HCT116 (cell line): ENCODE measurements at regions not wholly inside any gene's neighbourhood (a gene's known extent, or its start where the extent isn't known, plus 50 kb on each side); places are given as distances from the start of the nearest gene placed in this dataset.

ENCODE experiments used
- ATAC-seq: fragments of 200-7000 bp; cut with Tn5 transposase; 2 replicates; pipeline ENCODE4 v1.9.1; 2020; ENCODE audit warnings: mild to moderate bottlenecking, moderate library complexity
- BruUV-seq: library from RNA; stranded (reverse); fragments of 400-500 nt; replicated peaks from 2 replicates; lab custom pipeline; 2021; lab: Mats Ljungman, UMichigan
- CTCF ChIA-PET: fragments of 300-600 bp; sonication (Branson Sonifier 250); formaldehyde crosslinking; loops from one replicate; lab custom pipeline; 2021; ENCODE audit warnings: antibody characterized with exemption; lab: Charles Lee
- POLR2A ChIA-PET: fragments of 300-600, 350-600 bp; sonication (Branson Sonifier 250); formaldehyde crosslinking; loops from one replicate; lab custom pipeline; 2021; ENCODE audit warnings: antibody characterized with exemption; lab: Charles Lee
- RAD21 ChIA-PET, 2 experiments: fragments of 300-600 bp; sonication (Branson Sonifier 250); formaldehyde crosslinking; loops; one replicate each; lab custom pipeline; 2023; ENCODE audit warnings: low total read pairs in 2 of 2; ENCODE audit not compliant: uncharacterized antibody in 2 of 2, unreplicated experiment in 2 of 2, low non-redundant PET in 1 of 2; lab: Charles Lee
- DNase-seq: peaks from one replicate; pipeline ENCODE4 v3.0.0-alpha.2; 2010; ENCODE audit warnings: low read depth, low spot score
- H2AFZ ChIP-seq: fragments of 200-600 bp; shearing (Covaris generic), sonication (generic); 2 replicates; pipeline ENCODE4 v1.6.1; 2017; ENCODE audit warnings: low read depth, mixed run types, mixed read lengths, antibody characterized with exemption, low read length; ENCODE audit not compliant: poor library complexity, severe bottlenecking
- H3K27ac ChIP-seq: 2 replicates; pipeline ENCODE4 v1.5.1; 2012; ENCODE audit warnings: low read depth, low read length
- H3K27me3 ChIP-seq: fragments of 200-600 bp; sonication (generic); 2 replicates; pipeline ENCODE4 v1.6.1; 2016; ENCODE audit warnings: mixed run types, low read length, mixed read lengths; ENCODE audit not compliant: insufficient read depth
- H3K36me3 ChIP-seq, 2 experiments: fragments of 200-500 bp in 1 of 2; fragments of 200-600 bp in 1 of 2; sonication (Bioruptor generic) in 1 of 2; sonication (generic) in 1 of 2; 2 replicates each; pipeline versions ENCODE4 v1.5.1 to v1.6.1; 2014 to 2016; ENCODE audit warnings: low read length in 2 of 2, inconsistent platforms in 1 of 2, mixed read lengths in 1 of 2, mixed run types in 1 of 2; ENCODE audit not compliant: insufficient read depth in 2 of 2, control insufficient read depth in 1 of 2
- H3K4me1 ChIP-seq, 2 experiments: fragments of 200-600 bp in 1 of 2; sonication (generic) in 1 of 2; 2 replicates each; pipeline versions ENCODE4 v1.5.1 to v1.6.1; 2012 to 2017; ENCODE audit warnings: low read length in 2 of 2, inconsistent platforms in 1 of 2, mild to moderate bottlenecking in 1 of 2, mixed read lengths in 1 of 2, mixed run types in 1 of 2, moderate library complexity in 1 of 2; ENCODE audit not compliant: insufficient read depth in 2 of 2, control insufficient read depth in 1 of 2
- H3K4me2 ChIP-seq: fragments of 200-600 bp; sonication (generic); 2 replicates; pipeline ENCODE4 v1.6.1; 2017; ENCODE audit warnings: mixed run types, low read length, mixed read lengths
- H3K4me3 ChIP-seq, 2 experiments: fragments of 200-600 bp in 1 of 2; sonication (generic) in 1 of 2; replicated peaks in 1 of 2; 2 replicates each; pipeline ENCODE4 v1.5.1; 2011 to 2016; ENCODE audit warnings: low read length in 2 of 2, control low read depth in 1 of 2, low read depth in 1 of 2, mild to moderate bottlenecking in 1 of 2, mixed read lengths in 1 of 2, mixed run types in 1 of 2
- H3K79me2 ChIP-seq: fragments of 200-600 bp; sonication (generic); 2 replicates; pipeline ENCODE4 v1.6.1; 2017; ENCODE audit warnings: mild to moderate bottlenecking, mixed run types, low read length, moderate library complexity, mixed read lengths; ENCODE audit not compliant: insufficient read depth
- H3K9ac ChIP-seq: fragments of 200-600 bp; sonication (generic); 2 replicates; pipeline ENCODE4 v1.6.1; 2016; ENCODE audit warnings: low read length, mixed read lengths
- H3K9me2 ChIP-seq: fragments of 200-600 bp; sonication (generic), shearing (Covaris generic); 2 replicates; pipeline ENCODE4 v1.6.1; 2017; ENCODE audit warnings: mixed run types, mild to moderate bottlenecking, moderate library complexity; ENCODE audit not compliant: insufficient read depth
- H3K9me3 ChIP-seq, 2 experiments: fragments of 200-500 bp in 1 of 2; fragments of 200-600 bp in 1 of 2; sonication (Bioruptor generic) in 1 of 2; sonication (generic) in 1 of 2; 2 replicates each; pipeline ENCODE4 v1.6.1; 2014 to 2017; ENCODE audit warnings: low read length in 2 of 2, mixed read lengths in 2 of 2, inconsistent platforms in 1 of 2, low read depth in 1 of 2, mild to moderate bottlenecking in 1 of 2, mixed run types in 1 of 2, moderate library complexity in 1 of 2; ENCODE audit not compliant: control insufficient read depth in 1 of 2, insufficient read depth in 1 of 2
- H4K20me1 ChIP-seq: fragments of 200-600 bp; sonication (generic), shearing (Covaris generic); 2 replicates; pipeline ENCODE4 v1.6.1; 2017; ENCODE audit warnings: mixed run types, mild to moderate bottlenecking, moderate library complexity; ENCODE audit not compliant: insufficient read depth
- ATF3 ChIP-seq: IDR thresholded peaks from 2 replicates; pipeline ENCODE4 v1.6.1; 2012
- CBX3 ChIP-seq: IDR thresholded peaks from 2 replicates; pipeline ENCODE4 v1.6.1; 2012; ENCODE audit warnings: low read depth
- EGR1 ChIP-seq: IDR thresholded peaks from 2 replicates; pipeline ENCODE4 v1.6.1; 2012; ENCODE audit warnings: low read depth
- EZH2 ChIP-seq: fragments of 200-600 bp; sonication (generic); IDR thresholded peaks from 2 replicates; pipeline ENCODE4 v1.6.1; 2017; ENCODE audit warnings: antibody characterized with exemption, mixed run types
- FOSL1 ChIP-seq: IDR thresholded peaks from 2 replicates; pipeline ENCODE4 v1.6.1; 2012; ENCODE audit warnings: low read depth
- MAX ChIP-seq: IDR thresholded peaks from 2 replicates; pipeline ENCODE4 v1.6.1; 2012
- POLR2AphosphoS5 ChIP-seq: IDR thresholded peaks from 2 replicates; pipeline ENCODE4 v1.6.1; 2011; ENCODE audit warnings: mild to moderate bottlenecking, low read depth, low read length, moderate library complexity
- SP1 ChIP-seq: IDR thresholded peaks from 2 replicates; pipeline ENCODE4 v1.6.1; 2012; ENCODE audit warnings: low read depth
- TCF7L2 ChIP-seq: IDR thresholded peaks from 2 replicates; pipeline ENCODE4 v1.7.0; 2011; ENCODE audit warnings: borderline replicate concordance, inconsistent platforms; ENCODE audit not compliant: insufficient read depth, insufficient read length; ENCODE audit errors: extremely low read depth
- YY1 ChIP-seq: IDR thresholded peaks from 2 replicates; pipeline ENCODE4 v1.6.1; 2011; ENCODE audit warnings: low read length, low read depth, moderate library complexity, mild to moderate bottlenecking; ENCODE audit not compliant: insufficient replicate concordance; ENCODE audit errors: extremely low read depth
- ZBTB33 ChIP-seq: IDR thresholded peaks from 2 replicates; pipeline ENCODE4 v1.6.1; 2011; ENCODE audit warnings: mild to moderate bottlenecking, low read length, moderate library complexity; ENCODE audit not compliant: insufficient replicate concordance; ENCODE audit errors: extremely low read depth
- ZNF274 ChIP-seq: fragments of 200-500 bp; sonication (Bioruptor generic); IDR thresholded peaks from 2 replicates; pipeline ENCODE4 v1.6.1; 2014; ENCODE audit warnings: mild to moderate bottlenecking, low read depth, low read length, inconsistent platforms
- intact Hi-C: fragments of 100-400 bp; cut with micrococcal nuclease; formaldehyde crosslinking; loops from 2 replicates; pipeline ENCODE4 v1.10.0; 2022
- TF ChIP-seq, protein P1 (sequence below): IDR thresholded peaks from 2 replicates; pipeline ENCODE4 v1.6.1; 2012; ENCODE audit warnings: low read depth

GRCh38 chr3:87077355-87077754 is 86.4 kb upstream of the VGLL3 start (continued):
- no peak for TF ChIP-seq MAX
- no peak for TF ChIP-seq ATF3
- no peak for TF ChIP-seq EZH2
- no peak for TF ChIP-seq EGR1
- no peak for TF ChIP-seq ZNF274

DNA sequence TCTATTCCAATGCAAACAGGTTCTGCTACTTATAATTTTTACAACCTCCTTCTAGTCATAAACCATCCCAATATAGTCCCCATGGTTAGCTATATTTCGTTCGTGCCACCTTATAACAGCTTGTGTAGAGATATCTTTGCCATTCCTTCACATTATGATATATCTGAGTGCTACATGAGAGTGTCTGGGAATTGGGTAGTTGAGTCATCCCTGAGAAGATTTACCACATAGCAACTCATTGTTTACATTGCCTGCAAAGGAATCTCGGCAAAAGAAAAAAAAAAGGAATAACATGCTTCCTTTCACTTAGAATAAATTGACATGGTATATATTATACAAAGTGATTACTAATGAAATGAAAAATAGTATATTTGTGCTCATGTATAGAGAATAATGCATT is 86.0 kb upstream of the VGLL3 start:
- Histone ChIP-seq H2AFZ (no peak overlapping the region), H3K36me3 (no peaks in the 10 kb centered on the region), H4K20me1 (no peaks in the 10 kb centered on the region), H3K9me2 (no peaks in the 10 kb centered on the region), H3K27me3 (no peaks in the 10 kb centered on the region), H3K79me2 (no peaks in the 10 kb centered on the region), H3K4me1 (no peaks in the 10 kb centered on the region), H3K4me2 (no peak overlapping the region), H3K9me3 (no peaks in the 10 kb centered on the region), H3K9ac (no peak overlapping the region), H3K27ac (no peak overlapping the region), H3K4me3 (no peak overlapping the region)
- ChIA-PET POLR2A (no interaction called here), RAD21 (no interaction called here), CTCF (no interaction called here)
- DNase-seq (no peak), ATAC-seq (no peak)
- intact Hi-C loops: no loop called here
- no TSS peak for BruUV-seq
- TF ChIP-seq ZBTB33 (no peak), EZH2 (no peak), SP1 (no peak), TCF7L2 (no peak), CBX3 (no peak), FOSL1 (no peak), YY1 (no peak), POLR2AphosphoS5 (no peak)
- TF ChIP-seq, protein P1, sequence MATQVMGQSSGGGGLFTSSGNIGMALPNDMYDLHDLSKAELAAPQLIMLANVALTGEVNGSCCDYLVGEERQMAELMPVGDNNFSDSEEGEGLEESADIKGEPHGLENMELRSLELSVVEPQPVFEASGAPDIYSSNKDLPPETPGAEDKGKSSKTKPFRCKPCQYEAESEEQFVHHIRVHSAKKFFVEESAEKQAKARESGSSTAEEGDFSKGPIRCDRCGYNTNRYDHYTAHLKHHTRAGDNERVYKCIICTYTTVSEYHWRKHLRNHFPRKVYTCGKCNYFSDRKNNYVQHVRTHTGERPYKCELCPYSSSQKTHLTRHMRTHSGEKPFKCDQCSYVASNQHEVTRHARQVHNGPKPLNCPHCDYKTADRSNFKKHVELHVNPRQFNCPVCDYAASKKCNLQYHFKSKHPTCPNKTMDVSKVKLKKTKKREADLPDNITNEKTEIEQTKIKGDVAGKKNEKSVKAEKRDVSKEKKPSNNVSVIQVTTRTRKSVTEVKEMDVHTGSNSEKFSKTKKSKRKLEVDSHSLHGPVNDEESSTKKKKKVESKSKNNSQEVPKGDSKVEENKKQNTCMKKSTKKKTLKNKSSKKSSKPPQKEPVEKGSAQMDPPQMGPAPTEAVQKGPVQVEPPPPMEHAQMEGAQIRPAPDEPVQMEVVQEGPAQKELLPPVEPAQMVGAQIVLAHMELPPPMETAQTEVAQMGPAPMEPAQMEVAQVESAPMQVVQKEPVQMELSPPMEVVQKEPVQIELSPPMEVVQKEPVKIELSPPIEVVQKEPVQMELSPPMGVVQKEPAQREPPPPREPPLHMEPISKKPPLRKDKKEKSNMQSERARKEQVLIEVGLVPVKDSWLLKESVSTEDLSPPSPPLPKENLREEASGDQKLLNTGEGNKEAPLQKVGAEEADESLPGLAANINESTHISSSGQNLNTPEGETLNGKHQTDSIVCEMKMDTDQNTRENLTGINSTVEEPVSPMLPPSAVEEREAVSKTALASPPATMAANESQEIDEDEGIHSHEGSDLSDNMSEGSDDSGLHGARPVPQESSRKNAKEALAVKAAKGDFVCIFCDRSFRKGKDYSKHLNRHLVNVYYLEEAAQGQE: no peak
